ENCODE measurements at regions not wholly inside any gene's neighbourhood (a gene's known extent, or its start where the extent isn't known, plus 50 kb on each side); places are given as distances from the start of the nearest gene placed in this dataset.
A peak's percentile ranks its signal among the peaks of the same experiment; 100 is the strongest.
"Not testable (repeated sequence)": the region's sequence is repeated elsewhere in the genome, so short reads cannot be mapped to it uniquely, and the experiment has no call there.

- TF ChIP-seq CTCF (conservative IDR thresholded peaks at IDR 0.05; ENCODE audit: control insufficient read depth, insufficient read depth, low read depth, low read length): no peak
- DNase-seq (ENCODE audit: low read depth): no peak
- no peak overlapping the region for H3K4me3 ChIP-seq (ENCODE audit: control insufficient read depth, low read depth, low read length)
These were observed 273.3 kb upstream of the ERBB4 start for GRCh38 chr2:212811921-212812320.

GRCh38 chr2:212811036-212811805 lies 272.6 kb upstream of the ERBB4 start:
- no peak for TF ChIP-seq CTCF (conservative IDR thresholded peaks at IDR 0.05; ENCODE audit: control insufficient read depth, insufficient read depth, low read depth, low read length)
- H3K4me3 ChIP-seq (ENCODE audit: control insufficient read depth, low read depth, low read length): no peak overlapping the region
- peak; percentile 38 for DNase-seq (ENCODE audit: low read depth)

- TF ChIP-seq CTCF (conservative IDR thresholded peaks at IDR 0.05; ENCODE audit: control insufficient read depth, insufficient read depth, low read depth, low read length): no peak
- no peak overlapping the region for H3K4me3 ChIP-seq (ENCODE audit: control insufficient read depth, low read depth, low read length)
- DNase-seq (ENCODE audit: low read depth): no peak
These were observed 259.0 kb upstream of the ERBB4 start for GRCh38 chr2:212797484-212798205.

GRCh38 chr2:212794471-212794870 lies 255.9 kb upstream of the ERBB4 start:
- TF ChIP-seq CTCF (conservative IDR thresholded peaks at IDR 0.05; ENCODE audit: control insufficient read depth, insufficient read depth, low read depth, low read length): no peak
- DNase-seq (ENCODE audit: low read depth): no peak
- H3K4me3 ChIP-seq (ENCODE audit: control insufficient read depth, low read depth, low read length): no peak overlapping the region

- H3K4me3 ChIP-seq (ENCODE audit: control insufficient read depth, low read depth, low read length): no peak overlapping the region
- DNase-seq (ENCODE audit: low read depth): no peak
- no peak for TF ChIP-seq CTCF (conservative IDR thresholded peaks at IDR 0.05; ENCODE audit: control insufficient read depth, insufficient read depth, low read depth, low read length)
These were observed 253.0 kb upstream of the ERBB4 start for GRCh38 chr2:212791569-212791968.

- DNase-seq (ENCODE audit: low read depth); H3K4me3 ChIP-seq (ENCODE audit: control insufficient read depth, low read depth, low read length): not testable (repeated sequence)
These were observed 247.5 kb upstream of the ERBB4 start for GRCh38 chr2:212786088-212786487.

- DNase-seq (ENCODE audit: low read depth): peak; percentile 40
- H3K4me3 ChIP-seq (ENCODE audit: control insufficient read depth, low read depth, low read length): no peak overlapping the region
- TF ChIP-seq CTCF (conservative IDR thresholded peaks at IDR 0.05; ENCODE audit: control insufficient read depth, insufficient read depth, low read depth, low read length): peak; percentile 70
These were observed 238.5 kb upstream of the ERBB4 start for GRCh38 chr2:212777020-212777491.

Data from fibroblast of mammary gland (primary cell).